OCI-LY3 (cell line): ENCODE measurements at regions not wholly inside any gene's neighbourhood (a gene's known extent, or its start where the extent isn't known, plus 50 kb on each side); places are given as distances from the start of the nearest gene placed in this dataset.

ENCODE experiments used
- H2AFZ ChIP-seq: fragments of 200-600, 300-600 bp; shearing (Covaris generic); 2 replicates; pipeline ENCODE4 v1.6.0; 2014; ENCODE audit warnings: antibody characterized with exemption, low read depth, low read length
- H3K27ac ChIP-seq: fragments of 200-600, 300-600 bp; sonication (generic); 2 replicates; pipeline ENCODE4 v1.5.1; 2014; ENCODE audit warnings: mild to moderate bottlenecking, low read length, moderate library complexity, mixed read lengths
- H3K27me3 ChIP-seq: fragments of 200-600, 300-600 bp; sonication (generic); 2 replicates; pipeline ENCODE4 v1.6.1; 2014; ENCODE audit warnings: low read depth, low read length, mixed read lengths
- H3K36me3 ChIP-seq: fragments of 200-600, 300-600 bp; sonication (generic); replicated peaks from 2 replicates; pipeline ENCODE3; 2014; ENCODE audit warnings: low read depth, low read length, mixed read lengths
- H3K4me1 ChIP-seq: fragments of 300-600, 200-600 bp; sonication (generic); 2 replicates; pipeline ENCODE4 v1.6.1; 2014; ENCODE audit warnings: low read length, mixed read lengths
- H3K4me2 ChIP-seq: fragments of 200-600, 300-600 bp; sonication (generic); 2 replicates; pipeline ENCODE4 v1.6.1; 2014; ENCODE audit warnings: low read length, mixed read lengths
- H3K4me3 ChIP-seq: fragments of 300-600, 200-600 bp; sonication (generic); 2 replicates; pipeline ENCODE4 v1.5.1; 2014; ENCODE audit warnings: antibody characterized with exemption, mild to moderate bottlenecking, low read length, moderate library complexity
- H3K79me2 ChIP-seq: fragments of 300-600, 200-600 bp; shearing (Covaris generic); 2 replicates; pipeline ENCODE4 v1.6.1; 2014; ENCODE audit warnings: mild to moderate bottlenecking, low read length, mixed read lengths
- H3K9ac ChIP-seq: fragments of 300-600, 200-600 bp; shearing (Covaris generic); 2 replicates; pipeline ENCODE4 v1.6.0; 2014; ENCODE audit warnings: mild to moderate bottlenecking, low read length, moderate library complexity
- H3K9me3 ChIP-seq: fragments of 200-600, 300-600 bp; shearing (Covaris generic); 2 replicates; pipeline ENCODE4 v1.6.1; 2014; ENCODE audit warnings: low read length, mixed read lengths; ENCODE audit not compliant: insufficient read depth
- H4K20me1 ChIP-seq: fragments of 200-600, 300-600 bp; sonication (generic); 2 replicates; pipeline ENCODE4 v1.6.1; 2016; ENCODE audit warnings: low read length, mixed read lengths; ENCODE audit not compliant: insufficient read depth
- CTCF ChIP-seq: fragments of 200-600, 300-600 bp; sonication (generic); IDR thresholded peaks from 2 replicates; pipeline ENCODE4 v1.5.1; 2014; ENCODE audit warnings: antibody characterized with exemption, low read length, low read depth
- EZH2phosphoT487 ChIP-seq: fragments of 200-600 bp; shearing (Covaris generic); IDR thresholded peaks from 2 replicates; pipeline ENCODE4 v1.6.1; 2018; ENCODE audit warnings: antibody characterized with exemption, mixed run types, low read depth

- Histone ChIP-seq H4K20me1 (peaks cover 52% of the 10 kb centered on the region), H3K4me3 (no peak overlapping the region), H3K4me1 (peaks cover 19% of the 10 kb centered on the region), H2AFZ (no peak overlapping the region), H3K79me2 (peaks cover 93% of the 10 kb centered on the region), H3K4me2 (no peak overlapping the region), H3K27me3 (no peaks in the 10 kb centered on the region), H3K27ac (no peak overlapping the region), H3K9me3 (no peaks in the 10 kb centered on the region), H3K36me3 (peaks cover 20% of the 10 kb centered on the region), H3K9ac (no peak overlapping the region)
- no peak for TF ChIP-seq CTCF
- TF ChIP-seq EZH2phosphoT487 = no peak
Measured at GRCh38 chr17:45579529-45580495, 89.3 kb upstream of the PLEKHM1 start.

- Histone ChIP-seq H3K4me3 (no peak overlapping the region), H3K27ac (no peak overlapping the region), H3K36me3 (peaks cover 13% of the 10 kb centered on the region), H3K4me1 (peaks cover 9% of the 10 kb centered on the region), H3K79me2 (peaks cover 82% of the 10 kb centered on the region), H4K20me1 (peaks cover 41% of the 10 kb centered on the region), H3K9ac (no peak overlapping the region), H3K4me2 (no peak overlapping the region), H3K9me3 (no peaks in the 10 kb centered on the region), H3K27me3 (no peaks in the 10 kb centered on the region), H2AFZ (no peak overlapping the region)
- no peak for TF ChIP-seq CTCF
- no peak for TF ChIP-seq EZH2phosphoT487
Measured at GRCh38 chr17:45580924-45581323, 90.4 kb upstream of the PLEKHM1 start.

GRCh38 chr17:45581860-45582259, 91.3 kb upstream of the PLEKHM1 start:
- Histone ChIP-seq H3K9ac (no peak overlapping the region), H3K36me3 (peaks cover 13% of the 10 kb centered on the region), H3K4me1 (peaks cover 5% of the 10 kb centered on the region; the same call in 1 of the 2 replicates), H3K4me3 (no peak overlapping the region), H2AFZ (no peak overlapping the region), H3K4me2 (no peak overlapping the region), H3K27me3 (no peaks in the 10 kb centered on the region), H3K27ac (no peak overlapping the region), H3K79me2 (peaks cover 75% of the 10 kb centered on the region), H3K9me3 (no peaks in the 10 kb centered on the region), H4K20me1 (peaks cover 36% of the 10 kb centered on the region)
- no peak for TF ChIP-seq EZH2phosphoT487
- TF ChIP-seq CTCF = no peak

GRCh38 chr17:45584092-45585036, 93.8 kb upstream of the PLEKHM1 start:
- peak overlapping the region; percentile 94 for H3K9ac ChIP-seq

More at GRCh38 chr17:45584092-45585036, 93.8 kb upstream of the PLEKHM1 start:
- no peak for TF ChIP-seq CTCF
- no peak for TF ChIP-seq EZH2phosphoT487
- H3K36me3 ChIP-seq = peaks cover 13% of the 10 kb centered on the region
- peak overlapping the region; percentile 60 for H2AFZ ChIP-seq
- no peaks in the 10 kb centered on the region for H3K9me3 ChIP-seq
- peak overlapping the region; percentile 70 for H3K27ac ChIP-seq
- H3K79me2 ChIP-seq = peaks cover 51% of the 10 kb centered on the region
- no peaks in the 10 kb centered on the region for H3K27me3 ChIP-seq
- peak overlapping the region; percentile 96 for H3K4me2 ChIP-seq
- H4K20me1 ChIP-seq = peaks cover 22% of the 10 kb centered on the region
- H3K4me3 ChIP-seq = peak overlapping the region; percentile 94
- peaks cover 5% of the 10 kb centered on the region; the same call in 1 of the 2 replicates for H3K4me1 ChIP-seq
